Ovary (tissue), 3 donors: ENCODE measurements at regions not wholly inside any gene's neighbourhood (a gene's known extent, or its start where the extent isn't known, plus 50 kb on each side); places are given as distances from the start of the nearest gene placed in this dataset.

ENCODE experiments used
- POLR2A ChIP-seq: fragments of 450-650 bp; IDR thresholded peaks from one replicate; pipeline ENCODE4 v1.6.1; 2017; ENCODE audit warnings: antibody characterized with exemption, mild to moderate bottlenecking, moderate library complexity
- TF ChIP-seq, protein P1 (sequence below), 3 donors: fragments of 450-650 bp in 2 of 3; fragments of 200-600 bp in 1 of 3; IDR thresholded peaks; one replicate each; pipeline versions ENCODE4 v1.5.1 to v1.8.0; 2016 to 2022; ENCODE audit warnings: antibody characterized with exemption in 3 of 3, mild to moderate bottlenecking in 1 of 3
- donor health status: DM: no; HTN: no; CAD: no.

DNA sequence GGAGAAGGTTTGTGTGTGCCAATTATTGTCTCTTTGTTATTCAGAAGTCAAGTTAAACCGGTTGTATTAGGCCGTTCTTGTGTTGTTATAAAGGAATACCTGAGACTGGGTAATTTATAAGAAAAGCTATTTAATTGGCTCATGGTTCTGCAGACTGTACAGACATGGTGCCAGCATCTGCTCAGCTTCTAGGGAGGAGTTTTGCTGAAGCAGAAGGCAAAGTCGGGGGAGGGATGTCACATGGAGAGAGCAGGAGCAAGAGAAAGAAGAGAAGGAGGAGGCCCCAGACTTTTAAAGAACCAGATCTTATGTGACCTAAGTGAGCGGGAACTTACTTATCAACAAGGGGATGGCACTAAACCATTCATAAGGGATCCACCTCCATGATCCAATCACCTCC is 349.3 kb upstream of the PCDH18 start:
- TF ChIP-seq, protein P1, sequence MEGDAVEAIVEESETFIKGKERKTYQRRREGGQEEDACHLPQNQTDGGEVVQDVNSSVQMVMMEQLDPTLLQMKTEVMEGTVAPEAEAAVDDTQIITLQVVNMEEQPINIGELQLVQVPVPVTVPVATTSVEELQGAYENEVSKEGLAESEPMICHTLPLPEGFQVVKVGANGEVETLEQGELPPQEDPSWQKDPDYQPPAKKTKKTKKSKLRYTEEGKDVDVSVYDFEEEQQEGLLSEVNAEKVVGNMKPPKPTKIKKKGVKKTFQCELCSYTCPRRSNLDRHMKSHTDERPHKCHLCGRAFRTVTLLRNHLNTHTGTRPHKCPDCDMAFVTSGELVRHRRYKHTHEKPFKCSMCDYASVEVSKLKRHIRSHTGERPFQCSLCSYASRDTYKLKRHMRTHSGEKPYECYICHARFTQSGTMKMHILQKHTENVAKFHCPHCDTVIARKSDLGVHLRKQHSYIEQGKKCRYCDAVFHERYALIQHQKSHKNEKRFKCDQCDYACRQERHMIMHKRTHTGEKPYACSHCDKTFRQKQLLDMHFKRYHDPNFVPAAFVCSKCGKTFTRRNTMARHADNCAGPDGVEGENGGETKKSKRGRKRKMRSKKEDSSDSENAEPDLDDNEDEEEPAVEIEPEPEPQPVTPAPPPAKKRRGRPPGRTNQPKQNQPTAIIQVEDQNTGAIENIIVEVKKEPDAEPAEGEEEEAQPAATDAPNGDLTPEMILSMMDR (IDR thresholded peaks at IDR 0.05): no peak
- no peak for TF ChIP-seq POLR2A
